ENCODE measurements at regions not wholly inside any gene's neighbourhood (a gene's known extent, or its start where the extent isn't known, plus 50 kb on each side); places are given as distances from the start of the nearest gene placed in this dataset.

DNA sequence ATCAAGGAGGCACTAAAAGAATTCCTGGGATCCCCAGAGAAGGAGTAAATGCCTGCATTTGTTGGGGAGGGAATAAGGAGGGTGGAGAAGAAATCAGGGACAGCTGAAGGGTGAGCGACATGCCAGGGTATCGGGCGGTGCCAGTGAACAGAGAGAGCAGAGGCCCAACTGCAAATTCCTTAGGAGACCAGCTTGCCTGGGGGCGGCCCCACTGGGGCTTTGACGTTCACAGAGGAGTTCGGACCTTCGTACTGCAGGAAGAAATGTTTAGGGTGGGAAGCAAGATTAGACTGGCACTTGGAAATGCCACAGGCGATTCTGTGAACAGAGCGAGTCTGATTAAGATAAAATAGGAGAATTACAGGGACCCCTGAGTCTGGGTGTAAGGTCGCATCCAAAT is 65.1 kb upstream of the FGF3 start (continued):
- no peak for TF ChIP-seq ZBTB40 (IDR thresholded peaks at IDR 0.05)
- TF ChIP-seq ZBTB40 (CRISPR knock-in tag; IDR thresholded peaks at IDR 0.05): no peak
- TF ChIP-seq ARID3A (IDR thresholded peaks at IDR 0.05; ENCODE audit: low read depth, low read length): no peak
- no peak for TF ChIP-seq NCOR1 (IDR thresholded peaks at IDR 0.05; ENCODE audit: borderline replicate concordance, low read length)
- TF ChIP-seq SALL1 (CRISPR knock-in tag; IDR thresholded peaks at IDR 0.05): no peak
- no peak for TF ChIP-seq GABPA (IDR thresholded peaks at IDR 0.05; ENCODE audit: low read depth, low read length)
- TF ChIP-seq GABPA (CRISPR knock-in tag; IDR thresholded peaks at IDR 0.05; ENCODE audit: low read depth): no peak
- TF ChIP-seq NFKB2 (CRISPR knock-in tag; IDR thresholded peaks at IDR 0.05; ENCODE audit: borderline replicate concordance): no peak

Measured in HepG2 (cell line).